GM12878 (cell line): ENCODE measurements at regions not wholly inside any gene's neighbourhood (a gene's known extent, or its start where the extent isn't known, plus 50 kb on each side); places are given as distances from the start of the nearest gene placed in this dataset.

Source experiments
- BMI1 ChIP-seq: fragments of 450-650 bp; IDR thresholded peaks from 2 replicates; pipeline ENCODE4 v1.6.1; 2016; ENCODE audit warnings: mild to moderate bottlenecking, moderate library complexity, borderline replicate concordance
- EP300 ChIP-seq, 2 experiments: fragments of 150-350 bp in 1 of 2; IDR thresholded peaks; 2 replicates each; pipeline ENCODE4 v1.6.1; 2011 to 2012; ENCODE audit warnings: low read depth in 2 of 2, low read length in 2 of 2, borderline replicate concordance in 1 of 2, improper control_type of control experiment in 1 of 2, inconsistent platforms in 1 of 2; ENCODE audit not compliant: control insufficient read depth in 1 of 2
- ESRRA ChIP-seq: IDR thresholded peaks from 2 replicates; pipeline ENCODE4 v1.6.1; 2012; ENCODE audit warnings: mild to moderate bottlenecking, low read length, improper control_type of control experiment
- EZH2 ChIP-seq: IDR thresholded peaks from 2 replicates; pipeline ENCODE4 v1.6.1; 2012; ENCODE audit warnings: low read depth, mild to moderate bottlenecking, control low read depth, inconsistent platforms, low read length, borderline replicate concordance; ENCODE audit not compliant: control insufficient read depth
- NR2F1 ChIP-seq: fragments of 450-650 bp; conservative IDR thresholded peaks from 2 replicates; pipeline ENCODE4 v1.6.1; 2017; ENCODE audit warnings: mild to moderate bottlenecking
- SMAD1 ChIP-seq: fragments of 450-650 bp; IDR thresholded peaks from 2 replicates; pipeline ENCODE4 v1.6.1; 2018; ENCODE audit warnings: mild to moderate bottlenecking, low read depth; ENCODE audit not compliant: partially characterized antibody
- SP1 ChIP-seq: IDR thresholded peaks from one replicate; pipeline ENCODE4 v1.6.1; 2011; ENCODE audit warnings: low read depth, low read length
- SRF ChIP-seq, 2 experiments: IDR thresholded peaks; 2 replicates each; pipeline ENCODE4 v1.6.1; 2011; ENCODE audit warnings: low read depth in 2 of 2, low read length in 2 of 2, mild to moderate bottlenecking in 1 of 2, moderate library complexity in 1 of 2
- TBL1XR1 ChIP-seq: IDR thresholded peaks from 2 replicates; pipeline ENCODE4 v1.6.1; 2012; ENCODE audit warnings: low read depth, low read length, improper control_type of control experiment
- TCF3 ChIP-seq: IDR thresholded peaks from 2 replicates; pipeline ENCODE4 v1.6.1; 2012; ENCODE audit warnings: low read depth, mild to moderate bottlenecking, low read length, borderline replicate concordance; ENCODE audit not compliant: insufficient read depth
- TF ChIP-seq, protein P1 (sequence below), 3 experiments: IDR thresholded peaks in 2 of 3; conservative IDR thresholded peaks in 1 of 3; 2 replicates each; pipeline ENCODE4 v1.5.1; 2011; ENCODE audit warnings: low read depth in 3 of 3, low read length in 3 of 3, mild to moderate bottlenecking in 3 of 3, control low read depth in 2 of 3, moderate library complexity in 2 of 3, inconsistent platforms in 1 of 3, mixed read lengths in 1 of 3; ENCODE audit not compliant: control insufficient read depth in 2 of 3, insufficient read depth in 1 of 3; ENCODE audit errors: extremely low read depth in 1 of 3
- TF ChIP-seq, protein P2 (sequence below): fragments of 450-650 bp; IDR thresholded peaks from 2 replicates; pipeline ENCODE4 v1.6.1; 2014; ENCODE audit warnings: mild to moderate bottlenecking
- TF ChIP-seq, protein P3 (sequence below): fragments of 450-650 bp; IDR thresholded peaks from 2 replicates; pipeline ENCODE4 v1.6.1; 2018; ENCODE audit warnings: mild to moderate bottlenecking, low read depth, moderate library complexity; ENCODE audit not compliant: partially characterized antibody

DNA sequence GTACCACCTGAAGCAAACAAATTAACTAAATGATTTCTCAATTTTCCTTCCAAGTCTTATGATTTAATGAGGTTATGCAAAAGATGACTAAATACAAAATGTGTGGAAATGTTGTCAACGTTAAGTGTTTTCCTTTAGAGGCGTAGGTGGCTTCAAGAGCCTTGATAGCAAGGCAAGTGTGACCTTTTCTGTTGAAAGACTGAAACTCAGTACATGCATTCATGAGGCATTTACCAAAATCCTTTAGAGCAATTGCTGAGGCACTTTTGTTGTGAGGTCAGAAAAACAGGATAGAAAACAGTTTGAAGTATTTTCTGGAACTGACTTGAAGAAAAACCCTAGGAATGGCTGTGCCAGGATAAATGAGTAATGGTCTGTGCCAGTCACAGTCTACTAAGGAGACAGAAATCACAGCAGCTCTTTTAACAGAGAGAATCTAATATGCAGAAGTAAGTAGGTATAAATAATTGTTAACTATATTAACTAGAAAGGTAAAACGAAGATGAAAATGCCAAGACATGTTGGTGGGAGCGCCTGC lies 326.5 kb upstream of the CDH20 start:
- TF ChIP-seq, protein P1, sequence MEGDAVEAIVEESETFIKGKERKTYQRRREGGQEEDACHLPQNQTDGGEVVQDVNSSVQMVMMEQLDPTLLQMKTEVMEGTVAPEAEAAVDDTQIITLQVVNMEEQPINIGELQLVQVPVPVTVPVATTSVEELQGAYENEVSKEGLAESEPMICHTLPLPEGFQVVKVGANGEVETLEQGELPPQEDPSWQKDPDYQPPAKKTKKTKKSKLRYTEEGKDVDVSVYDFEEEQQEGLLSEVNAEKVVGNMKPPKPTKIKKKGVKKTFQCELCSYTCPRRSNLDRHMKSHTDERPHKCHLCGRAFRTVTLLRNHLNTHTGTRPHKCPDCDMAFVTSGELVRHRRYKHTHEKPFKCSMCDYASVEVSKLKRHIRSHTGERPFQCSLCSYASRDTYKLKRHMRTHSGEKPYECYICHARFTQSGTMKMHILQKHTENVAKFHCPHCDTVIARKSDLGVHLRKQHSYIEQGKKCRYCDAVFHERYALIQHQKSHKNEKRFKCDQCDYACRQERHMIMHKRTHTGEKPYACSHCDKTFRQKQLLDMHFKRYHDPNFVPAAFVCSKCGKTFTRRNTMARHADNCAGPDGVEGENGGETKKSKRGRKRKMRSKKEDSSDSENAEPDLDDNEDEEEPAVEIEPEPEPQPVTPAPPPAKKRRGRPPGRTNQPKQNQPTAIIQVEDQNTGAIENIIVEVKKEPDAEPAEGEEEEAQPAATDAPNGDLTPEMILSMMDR (IDR thresholded peaks at IDR 0.05 in 2 of 3, conservative IDR thresholded peaks at IDR 0.05 in 1 of 3; ENCODE audit: control insufficient read depth in 2 of 3, extremely low read depth in 1 of 3, insufficient read depth in 1 of 3, low read depth in 3 of 3, low read length in 3 of 3) = no peak
- TF ChIP-seq TCF3 = no peak
- no peak for TF ChIP-seq BMI1
- TF ChIP-seq EP300 (IDR thresholded peaks at IDR 0.05; ENCODE audit: borderline replicate concordance in 1 of 2, control insufficient read depth in 1 of 2, low read depth in 2 of 2, low read length in 2 of 2) = no peak
- no peak for TF ChIP-seq EZH2
- TF ChIP-seq, protein P2, sequence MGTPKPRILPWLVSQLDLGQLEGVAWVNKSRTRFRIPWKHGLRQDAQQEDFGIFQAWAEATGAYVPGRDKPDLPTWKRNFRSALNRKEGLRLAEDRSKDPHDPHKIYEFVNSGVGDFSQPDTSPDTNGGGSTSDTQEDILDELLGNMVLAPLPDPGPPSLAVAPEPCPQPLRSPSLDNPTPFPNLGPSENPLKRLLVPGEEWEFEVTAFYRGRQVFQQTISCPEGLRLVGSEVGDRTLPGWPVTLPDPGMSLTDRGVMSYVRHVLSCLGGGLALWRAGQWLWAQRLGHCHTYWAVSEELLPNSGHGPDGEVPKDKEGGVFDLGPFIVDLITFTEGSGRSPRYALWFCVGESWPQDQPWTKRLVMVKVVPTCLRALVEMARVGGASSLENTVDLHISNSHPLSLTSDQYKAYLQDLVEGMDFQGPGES = no peak
- TF ChIP-seq SMAD1 = no peak
- TF ChIP-seq TBL1XR1 = no peak
- TF ChIP-seq SP1 = no peak
- TF ChIP-seq SRF (IDR thresholded peaks at IDR 0.05; ENCODE audit: low read depth in 2 of 2, low read length in 2 of 2) = no peak
- TF ChIP-seq, protein P3, sequence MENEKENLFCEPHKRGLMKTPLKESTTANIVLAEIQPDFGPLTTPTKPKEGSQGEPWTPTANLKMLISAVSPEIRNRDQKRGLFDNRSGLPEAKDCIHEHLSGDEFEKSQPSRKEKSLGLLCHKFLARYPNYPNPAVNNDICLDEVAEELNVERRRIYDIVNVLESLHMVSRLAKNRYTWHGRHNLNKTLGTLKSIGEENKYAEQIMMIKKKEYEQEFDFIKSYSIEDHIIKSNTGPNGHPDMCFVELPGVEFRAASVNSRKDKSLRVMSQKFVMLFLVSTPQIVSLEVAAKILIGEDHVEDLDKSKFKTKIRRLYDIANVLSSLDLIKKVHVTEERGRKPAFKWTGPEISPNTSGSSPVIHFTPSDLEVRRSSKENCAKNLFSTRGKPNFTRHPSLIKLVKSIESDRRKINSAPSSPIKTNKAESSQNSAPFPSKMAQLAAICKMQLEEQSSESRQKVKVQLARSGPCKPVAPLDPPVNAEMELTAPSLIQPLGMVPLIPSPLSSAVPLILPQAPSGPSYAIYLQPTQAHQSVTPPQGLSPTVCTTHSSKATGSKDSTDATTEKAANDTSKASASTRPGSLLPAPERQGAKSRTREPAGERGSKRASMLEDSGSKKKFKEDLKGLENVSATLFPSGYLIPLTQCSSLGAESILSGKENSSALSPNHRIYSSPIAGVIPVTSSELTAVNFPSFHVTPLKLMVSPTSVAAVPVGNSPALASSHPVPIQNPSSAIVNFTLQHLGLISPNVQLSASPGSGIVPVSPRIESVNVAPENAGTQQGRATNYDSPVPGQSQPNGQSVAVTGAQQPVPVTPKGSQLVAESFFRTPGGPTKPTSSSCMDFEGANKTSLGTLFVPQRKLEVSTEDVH = no peak
- no peak for TF ChIP-seq ESRRA
- TF ChIP-seq NR2F1 = no peak
